Midbrain (tissue), 1 donor: ENCODE measurements at regions not wholly inside any gene's neighbourhood (a gene's known extent, or its start where the extent isn't known, plus 50 kb on each side); places are given as distances from the start of the nearest gene placed in this dataset.

ENCODE experiments used
- DNase-seq: peaks from one replicate; lab custom pipeline; 2025; lab: John Stamatoyannopoulos, UW

DNA sequence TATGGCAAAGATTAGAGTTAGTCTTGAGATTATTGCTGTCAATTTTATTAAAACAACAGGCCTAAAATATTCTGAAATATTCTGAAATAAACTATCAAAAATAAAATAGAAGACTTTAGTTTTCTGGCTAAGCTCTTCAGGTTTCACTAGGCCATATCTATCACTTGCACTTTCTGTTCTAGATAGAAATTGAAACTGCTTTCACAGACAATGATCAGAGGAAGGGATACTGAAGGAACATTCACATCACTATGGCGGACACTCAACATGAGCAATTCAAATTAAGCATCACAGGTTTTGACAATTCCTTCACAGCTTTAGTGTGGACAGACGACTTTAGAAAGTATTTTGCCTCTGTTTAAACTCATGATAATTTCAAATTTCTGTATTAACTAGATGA is 586.4 kb upstream of the REG3G start:
- DNase-seq = no peak

GRCh38 chr2:78455586-78455985 is 569.9 kb upstream of the REG3G start:
- DNase-seq = no peak

GRCh38 chr2:78457269-78457668 is 568.2 kb upstream of the REG3G start:
- DNase-seq = no peak

- DNase-seq = no peak
Observed at GRCh38 chr2:78465707-78466106, 559.8 kb upstream of the REG3G start.

DNA sequence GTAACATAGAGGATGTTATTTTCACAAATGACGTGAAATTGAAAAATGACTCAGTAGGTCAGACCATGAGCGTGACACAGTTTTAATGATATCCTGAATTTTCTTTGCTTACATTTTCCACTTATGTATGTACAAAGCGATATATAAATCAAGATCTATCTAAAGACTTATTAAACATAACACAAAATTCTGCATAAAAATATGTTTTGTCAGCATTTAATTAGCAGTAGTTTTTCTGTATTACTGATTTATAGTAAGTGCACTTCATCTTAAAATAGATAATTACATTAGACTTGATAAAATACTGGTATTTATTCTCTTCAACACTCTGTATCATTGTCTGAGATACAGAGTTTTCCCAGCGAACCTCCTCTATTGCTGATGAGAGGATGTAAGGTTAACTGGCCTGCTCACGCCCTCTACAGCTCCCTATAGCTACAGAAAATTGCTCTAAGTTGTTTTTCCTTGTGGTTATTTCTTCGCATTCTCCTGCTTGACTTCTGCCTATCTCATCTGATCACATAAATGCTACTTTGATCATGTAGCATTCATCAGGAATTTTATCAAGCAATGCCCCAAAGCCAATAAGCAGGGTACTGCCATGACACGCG is 548.8 kb upstream of the REG3G start:
- DNase-seq = no peak

- no peak for DNase-seq
Observed at GRCh38 chr2:78486565-78486964, 538.9 kb upstream of the REG3G start.

- no peak for DNase-seq
Observed at GRCh38 chr2:78498125-78498524, 527.4 kb upstream of the REG3G start.

DNA sequence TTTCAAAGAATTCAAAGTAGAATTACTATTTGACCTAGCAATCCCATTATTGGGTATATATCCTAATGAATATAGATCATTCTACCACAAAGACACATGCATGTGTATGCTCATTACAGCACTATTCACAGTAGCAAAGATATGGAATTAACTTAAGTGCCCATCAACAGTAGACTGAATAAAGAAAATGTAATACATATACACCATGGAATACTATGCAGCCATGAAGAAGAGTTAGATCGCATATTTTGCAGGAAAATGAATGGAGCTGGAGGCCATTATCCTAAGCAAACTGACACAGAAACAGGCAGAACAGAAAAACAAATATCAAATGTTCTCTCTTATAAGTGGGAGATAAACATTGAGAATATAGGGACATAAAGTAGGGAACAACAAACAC is 519.2 kb upstream of the REG3G start:
- no peak for DNase-seq

- DNase-seq = no peak
Observed at GRCh38 chr2:78521938-78522337, 503.6 kb upstream of the REG3G start.

GRCh38 chr2:78532762-78533379 is 492.6 kb upstream of the REG3G start:
- no peak for DNase-seq

GRCh38 chr2:78535395-78535794 is 490.1 kb upstream of the REG3G start:
- DNase-seq = no peak

DNA sequence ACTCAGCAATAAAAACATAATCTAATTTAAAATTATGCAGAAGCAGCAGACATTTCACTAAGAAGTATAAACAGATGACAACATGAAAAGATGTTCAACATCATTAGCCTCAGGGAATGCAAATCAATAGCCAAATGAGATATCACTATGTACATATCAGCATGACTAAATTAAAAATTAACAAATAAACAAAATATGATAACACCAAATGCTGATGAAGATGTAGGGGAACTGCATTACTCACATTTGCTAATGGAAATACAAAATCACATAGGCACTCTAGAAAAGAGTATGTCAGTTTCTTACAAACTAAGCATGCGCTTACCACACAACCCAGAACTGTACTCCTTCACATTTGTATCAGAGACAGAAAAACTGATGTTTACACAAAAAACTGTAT is 487.2 kb upstream of the REG3G start:
- DNase-seq = no peak

DNA sequence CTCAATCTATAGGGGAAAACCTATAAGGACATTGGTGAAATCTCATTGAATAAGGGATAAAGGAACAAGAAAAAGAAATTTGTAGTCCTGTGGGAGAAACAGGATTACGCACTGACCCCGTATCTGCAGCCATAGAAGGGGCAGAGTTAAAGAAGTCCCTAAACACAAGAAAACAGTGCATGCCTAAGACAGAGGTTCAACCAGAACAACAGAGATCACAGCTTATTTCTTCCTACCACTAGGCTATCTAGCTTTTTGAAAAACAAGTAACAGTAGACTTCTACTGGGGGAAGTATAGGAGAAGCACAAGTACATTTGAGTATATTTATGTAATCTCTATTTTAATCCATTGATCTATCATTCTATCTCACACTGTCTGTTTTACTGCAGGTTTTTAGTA is 485.2 kb upstream of the REG3G start:
- DNase-seq = no peak

- no peak for DNase-seq
Observed at GRCh38 chr2:78541088-78541450, 484.4 kb upstream of the REG3G start.

- no peak for DNase-seq
Observed at GRCh38 chr2:78541451-78542267, 483.8 kb upstream of the REG3G start.

GRCh38 chr2:78546843-78547242 is 478.7 kb upstream of the REG3G start:
- no peak for DNase-seq

- DNase-seq = no peak
Observed at GRCh38 chr2:78549766-78550165, 475.7 kb upstream of the REG3G start.

DNA sequence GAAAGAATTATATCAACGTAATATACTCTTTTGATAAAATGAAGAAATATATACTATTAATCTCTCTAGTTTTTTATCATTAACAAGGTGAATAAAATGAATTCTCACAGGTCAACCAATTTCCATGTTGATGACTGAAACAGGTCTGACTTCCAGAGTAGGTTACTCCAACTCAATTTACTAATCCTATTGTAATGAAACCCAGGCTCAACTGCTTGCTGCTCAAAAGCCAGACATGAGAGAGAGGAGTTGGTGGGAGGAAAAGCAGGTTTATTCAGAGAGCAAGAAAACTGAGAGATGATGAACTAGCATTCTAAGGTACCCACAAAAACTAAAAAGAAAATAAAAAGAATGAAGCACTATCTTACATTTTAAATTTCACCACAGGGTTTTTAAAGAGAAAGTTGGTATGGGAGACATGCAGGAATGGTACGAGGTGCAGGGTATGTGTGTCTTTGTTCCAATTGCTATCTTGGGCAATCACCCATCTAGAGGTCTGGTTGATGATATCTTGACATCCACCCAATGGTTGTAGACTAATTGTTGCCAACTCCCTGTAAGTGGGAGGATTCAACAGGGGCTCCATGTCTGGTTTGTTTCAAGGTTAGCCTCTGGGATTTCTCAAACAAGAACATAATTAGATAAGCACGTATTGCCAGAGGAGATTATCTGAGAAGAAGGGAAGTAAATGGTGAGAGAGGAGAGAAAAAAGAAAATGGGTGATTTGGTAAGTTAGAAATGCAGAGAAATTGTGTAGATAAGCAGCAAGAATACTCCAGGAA is 471.4 kb upstream of the REG3G start:
- no peak for DNase-seq

- DNase-seq = no peak
Observed at GRCh38 chr2:78561876-78562275, 463.6 kb upstream of the REG3G start.

DNA sequence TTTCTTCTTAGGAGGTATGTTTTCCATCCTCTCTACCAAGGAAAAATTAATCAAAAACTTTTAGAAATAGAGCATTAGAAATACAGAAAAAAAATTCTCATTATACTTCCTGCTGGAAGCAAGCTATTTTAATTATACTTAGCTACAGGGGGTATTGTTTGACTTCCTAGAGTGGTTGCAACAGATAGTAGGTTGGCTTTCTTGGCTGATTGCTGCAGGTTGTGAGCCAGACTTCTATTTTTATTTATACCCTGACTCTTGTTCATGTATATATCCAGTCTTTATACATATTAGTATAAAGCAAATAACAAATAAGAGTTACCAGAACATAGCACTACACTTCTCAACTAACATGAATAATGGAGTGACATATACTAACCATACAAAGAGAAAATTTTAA is 460.8 kb upstream of the REG3G start:
- no peak for DNase-seq

DNA sequence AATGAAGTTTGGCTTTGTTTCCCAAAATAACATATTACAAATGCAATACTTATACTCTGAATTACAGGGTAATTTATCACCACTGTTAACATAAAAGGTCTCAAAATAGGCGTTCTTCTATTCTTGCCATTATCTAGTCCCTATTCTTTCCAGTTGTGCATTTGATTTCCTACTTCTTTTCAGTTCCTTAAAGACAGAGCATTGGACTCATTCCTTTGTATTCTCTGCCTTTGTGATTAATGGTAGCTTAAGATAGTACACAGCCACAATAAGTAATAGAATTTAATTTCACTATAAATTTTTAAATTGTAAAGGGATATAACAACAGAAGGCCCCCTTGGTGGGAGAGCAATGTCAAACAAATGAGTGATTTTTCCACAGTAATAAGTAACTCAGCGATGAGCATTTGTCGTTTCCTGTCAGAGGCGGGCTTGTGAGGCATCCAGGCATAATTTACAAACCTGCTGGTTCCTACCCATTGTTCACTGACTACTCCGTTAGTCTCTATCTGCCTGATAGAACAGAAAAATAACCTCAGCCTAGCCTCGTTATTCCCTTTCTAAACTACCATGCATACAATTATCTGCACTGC is 456.6 kb upstream of the REG3G start:
- DNase-seq = no peak

- no peak for DNase-seq
Observed at GRCh38 chr2:78576409-78576808, 449.1 kb upstream of the REG3G start.
